Thoracic aorta (tissue), 2 donors: ENCODE measurements at regions not wholly inside any gene's neighbourhood (a gene's known extent, or its start where the extent isn't known, plus 50 kb on each side); places are given as distances from the start of the nearest gene placed in this dataset.
"Not testable (repeated sequence)": the region's sequence is repeated elsewhere in the genome, so short reads cannot be mapped to it uniquely, and the experiment has no call there.

Experiments used
- ATAC-seq: fragments of 150-250 bp; one replicate; pipeline ENCODE4 v1.8.0; 2017; ENCODE audit warnings: low read depth; ENCODE audit not compliant: insufficient number of reproducible peaks, low FRiP score
- DNase-seq: peaks from one replicate; pipeline ENCODE4 v3.0.0-alpha.2; 2020; ENCODE audit warnings: low spot score
- H3K27ac ChIP-seq, 2 donors: fragments of 200-600 bp; sonication (generic); 1 replicate in 1 of 2; 2 replicates in 1 of 2; pipeline ENCODE4 v1.5.1; 2016; ENCODE audit warnings: mild to moderate bottlenecking in 2 of 2, moderate library complexity in 2 of 2
- H3K27me3 ChIP-seq: fragments of 200-600 bp; sonication (generic); replicated peaks from 2 replicates; pipeline ENCODE4 v1.6.0; 2016; ENCODE audit warnings: mild to moderate bottlenecking; ENCODE audit not compliant: insufficient read depth
- H3K36me3 ChIP-seq: fragments of 200-600 bp; sonication (generic); one replicate; pipeline ENCODE4 v1.5.1; 2016
- H3K4me1 ChIP-seq, 2 donors: fragments of 200-600 bp; sonication (generic); 1 replicate in 1 of 2; 2 replicates in 1 of 2; pipeline versions ENCODE4 v1.5.1 to v1.6.0; 2016; ENCODE audit warnings: low read depth in 2 of 2, mild to moderate bottlenecking in 1 of 2; ENCODE audit not compliant: control insufficient read depth in 1 of 2
- H3K4me3 ChIP-seq: fragments of 200-600 bp; sonication (generic); 2 replicates; pipeline ENCODE4 v1.5.1; 2016; ENCODE audit warnings: mild to moderate bottlenecking
- H3K9me3 ChIP-seq: fragments of 200-600 bp; sonication (generic); 2 replicates; pipeline ENCODE4 v1.5.1; 2016
- TF ChIP-seq, protein P1 (sequence below): fragments of 200-600 bp; sonication (generic); IDR thresholded peaks from one replicate; pipeline ENCODE4 v1.5.1; 2019; ENCODE audit warnings: antibody characterized with exemption

DNA sequence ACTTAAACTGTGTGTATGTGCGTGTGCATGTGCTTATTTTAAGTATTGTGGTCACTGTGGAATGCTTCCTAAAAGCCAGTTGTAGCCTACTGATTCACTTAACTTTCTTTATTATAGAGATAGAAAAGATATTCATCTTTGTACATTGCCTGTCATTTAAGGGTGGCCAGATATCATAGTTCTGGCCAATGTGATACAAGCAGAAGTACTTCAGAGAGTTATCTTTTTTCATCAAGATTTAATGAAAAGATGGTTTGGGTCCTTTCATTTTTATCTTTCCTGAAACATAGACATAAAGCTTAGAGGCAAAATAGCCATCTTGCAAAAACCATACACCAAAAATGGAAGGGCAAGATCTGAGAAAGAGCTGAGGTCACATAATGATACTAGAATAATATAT lies 744.7 kb upstream of the ADGRL3 start:
- H3K27ac ChIP-seq, result no peak overlapping the region
- DNase-seq, result no peak
- TF ChIP-seq, protein P1, sequence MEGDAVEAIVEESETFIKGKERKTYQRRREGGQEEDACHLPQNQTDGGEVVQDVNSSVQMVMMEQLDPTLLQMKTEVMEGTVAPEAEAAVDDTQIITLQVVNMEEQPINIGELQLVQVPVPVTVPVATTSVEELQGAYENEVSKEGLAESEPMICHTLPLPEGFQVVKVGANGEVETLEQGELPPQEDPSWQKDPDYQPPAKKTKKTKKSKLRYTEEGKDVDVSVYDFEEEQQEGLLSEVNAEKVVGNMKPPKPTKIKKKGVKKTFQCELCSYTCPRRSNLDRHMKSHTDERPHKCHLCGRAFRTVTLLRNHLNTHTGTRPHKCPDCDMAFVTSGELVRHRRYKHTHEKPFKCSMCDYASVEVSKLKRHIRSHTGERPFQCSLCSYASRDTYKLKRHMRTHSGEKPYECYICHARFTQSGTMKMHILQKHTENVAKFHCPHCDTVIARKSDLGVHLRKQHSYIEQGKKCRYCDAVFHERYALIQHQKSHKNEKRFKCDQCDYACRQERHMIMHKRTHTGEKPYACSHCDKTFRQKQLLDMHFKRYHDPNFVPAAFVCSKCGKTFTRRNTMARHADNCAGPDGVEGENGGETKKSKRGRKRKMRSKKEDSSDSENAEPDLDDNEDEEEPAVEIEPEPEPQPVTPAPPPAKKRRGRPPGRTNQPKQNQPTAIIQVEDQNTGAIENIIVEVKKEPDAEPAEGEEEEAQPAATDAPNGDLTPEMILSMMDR, result no peak
- H3K4me1 ChIP-seq, result no peaks in the 10 kb centered on the region
- H3K4me3 ChIP-seq, result no peak overlapping the region
- H3K9me3 ChIP-seq, result no peaks in the 10 kb centered on the region
- no peaks in the 10 kb centered on the region for H3K36me3 ChIP-seq
- no peaks in the 10 kb centered on the region for H3K27me3 ChIP-seq
- ATAC-seq, result no peak

DNA sequence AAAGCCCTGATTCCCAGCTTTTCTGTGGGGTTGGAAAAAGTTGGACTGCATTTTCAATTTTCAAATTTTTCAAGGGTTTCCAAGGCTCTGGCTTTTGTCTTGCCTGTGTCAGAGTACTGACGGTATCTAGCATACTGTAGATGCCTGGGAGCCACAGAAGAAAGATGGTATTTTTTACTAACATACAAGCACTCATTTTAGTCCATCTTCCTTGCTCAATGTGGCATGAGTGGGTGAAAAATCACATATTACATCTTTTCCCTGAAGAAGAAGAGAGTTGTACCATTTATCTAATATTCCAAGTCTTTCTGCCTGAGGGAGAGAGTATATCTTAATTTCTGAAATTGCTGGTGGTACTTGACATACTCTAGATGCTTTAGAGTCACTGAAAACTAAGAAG lies 738.6 kb upstream of the ADGRL3 start:
- Histone ChIP-seq H3K27ac (no peak overlapping the region), H3K27me3 (no peaks in the 10 kb centered on the region), H3K4me1 (no peaks in the 10 kb centered on the region), H3K36me3 (no peaks in the 10 kb centered on the region), H3K4me3 (no peak overlapping the region), H3K9me3 (peaks cover 18% of the 10 kb centered on the region)
- DNase-seq, result no peak
- TF ChIP-seq, protein P1, result no peak
- ATAC-seq, result no peak

DNA sequence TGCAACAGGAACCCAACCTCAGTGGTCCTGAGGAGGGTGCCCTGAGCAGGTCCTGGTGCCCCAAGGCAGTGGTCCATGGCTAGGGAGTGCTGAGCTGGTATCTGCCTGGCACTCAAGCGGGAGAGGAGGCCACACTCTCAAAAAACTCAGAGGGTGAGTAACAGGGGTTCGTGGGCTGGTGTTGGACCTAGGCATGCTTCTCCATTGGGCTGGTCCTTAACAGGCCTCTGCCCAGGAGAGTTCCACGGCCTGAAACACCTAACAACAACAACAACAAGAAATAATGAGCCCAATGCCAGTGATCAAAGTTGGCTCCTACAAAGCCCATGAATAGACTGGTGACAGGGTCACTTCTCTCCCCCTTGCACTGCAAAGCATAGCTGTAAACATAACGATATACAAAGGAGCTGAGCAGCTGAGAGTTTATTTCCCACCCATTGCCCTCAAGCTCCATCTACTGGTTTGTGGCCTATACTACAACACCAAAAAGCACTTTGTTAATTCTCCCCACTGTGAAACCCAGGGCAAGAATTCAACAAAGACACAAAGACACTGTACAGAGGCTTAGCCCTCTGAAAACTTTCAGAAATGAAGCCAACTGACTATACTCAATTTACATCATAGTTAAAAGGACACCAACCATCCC lies 736.1 kb upstream of the ADGRL3 start:
- peaks cover 18% of the 10 kb centered on the region for H3K9me3 ChIP-seq
- H3K4me3 ChIP-seq, result no peak overlapping the region
- TF ChIP-seq, protein P1, result no peak
- ATAC-seq, result no peak
- no peaks in the 10 kb centered on the region for H3K36me3 ChIP-seq
- H3K27ac ChIP-seq, result no peak overlapping the region
- no peaks in the 10 kb centered on the region for H3K4me1 ChIP-seq
- no peaks in the 10 kb centered on the region for H3K27me3 ChIP-seq
- DNase-seq, result no peak

DNA sequence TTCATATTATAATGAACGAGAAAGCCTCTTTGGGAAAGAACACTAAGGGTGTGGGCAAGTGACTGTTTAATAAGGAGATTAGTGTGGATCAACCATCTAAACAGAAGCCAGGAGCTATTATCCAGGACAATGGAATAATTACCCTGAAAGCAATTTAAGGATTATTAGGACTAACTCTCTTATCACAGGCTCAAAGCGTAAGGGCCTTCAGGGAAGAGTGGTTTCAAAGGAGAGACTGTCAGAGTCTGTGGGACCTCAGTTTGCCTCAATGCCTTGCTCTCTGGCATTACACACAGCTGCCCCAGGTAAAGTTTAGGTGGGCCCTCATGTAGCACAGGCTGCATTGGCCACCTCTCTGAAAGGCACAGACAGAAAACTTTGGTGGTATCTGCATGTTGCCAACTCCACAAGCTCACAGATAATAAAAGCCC lies 717.2 kb upstream of the ADGRL3 start:
- Histone ChIP-seq H3K36me3 (no peaks in the 10 kb centered on the region), H3K27me3 (no peaks in the 10 kb centered on the region), H3K4me1 (no peaks in the 10 kb centered on the region), H3K27ac (no peak overlapping the region), H3K4me3 (no peak overlapping the region), H3K9me3 (no peaks in the 10 kb centered on the region)
- DNase-seq, result no peak
- no peak for ATAC-seq
- TF ChIP-seq, protein P1, result no peak

DNA sequence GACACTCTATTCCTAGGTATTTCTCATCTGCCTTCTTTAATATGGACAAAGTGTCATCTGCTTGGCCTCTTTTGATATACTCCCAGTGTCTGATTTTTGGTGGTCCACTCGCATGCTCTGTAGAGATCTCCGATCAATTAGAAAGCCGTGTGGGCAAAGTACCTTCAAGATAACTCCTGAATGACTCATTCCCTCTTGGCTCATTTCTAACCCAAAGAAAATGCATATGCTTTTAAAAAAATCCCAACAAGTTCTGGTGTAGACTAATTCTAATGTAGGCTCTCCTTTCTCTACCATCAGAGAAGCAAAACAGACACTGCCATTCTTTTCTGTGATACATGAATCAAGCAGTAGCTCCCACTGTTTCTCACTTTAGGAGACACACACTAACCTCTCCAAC lies 714.9 kb upstream of the ADGRL3 start:
- no peaks in the 10 kb centered on the region for H3K27me3 ChIP-seq
- H3K36me3 ChIP-seq, result no peaks in the 10 kb centered on the region
- no peaks in the 10 kb centered on the region for H3K9me3 ChIP-seq
- DNase-seq (no peak), ATAC-seq (no peak)
- no peaks in the 10 kb centered on the region for H3K4me1 ChIP-seq
- H3K4me3 ChIP-seq, result no peak overlapping the region
- no peak overlapping the region for H3K27ac ChIP-seq
- TF ChIP-seq, protein P1, result no peak

DNA sequence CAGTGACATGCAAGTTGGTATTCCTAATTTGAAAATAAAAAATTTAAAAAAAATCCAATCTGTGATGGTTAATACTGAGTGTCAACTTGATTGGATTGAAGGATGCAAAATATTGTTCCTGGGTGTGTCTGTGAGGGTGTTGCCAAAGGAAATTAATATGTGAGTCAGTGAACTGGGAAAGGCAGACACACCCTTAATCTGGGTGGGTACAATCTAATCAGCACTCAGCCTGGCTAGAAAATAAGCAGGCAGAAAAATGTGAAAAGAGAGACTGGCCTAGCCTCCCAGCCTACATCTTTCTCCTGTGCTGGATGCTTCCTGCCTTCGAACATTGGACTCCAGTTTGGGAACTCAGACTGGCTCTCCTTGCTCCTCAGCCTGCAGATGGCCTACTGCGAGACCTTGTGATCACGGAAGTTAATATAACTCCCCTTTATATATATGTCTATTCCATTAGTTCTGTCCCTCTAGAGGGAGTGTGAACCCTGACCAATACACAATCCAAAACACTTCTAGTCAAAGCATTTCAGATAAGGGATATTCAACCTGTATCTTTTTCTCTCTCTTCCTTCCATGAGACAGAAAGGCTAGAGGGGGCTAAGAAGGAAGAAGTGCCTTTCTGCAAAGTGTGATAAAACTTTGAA lies 712.9 kb upstream of the ADGRL3 start:
- not testable (repeated sequence) for H3K27me3 ChIP-seq, H3K9me3 ChIP-seq

More for the DNA sequence above, 712.9 kb upstream of the ADGRL3 start:
- not testable (repeated sequence) for DNase-seq, H3K4me1 ChIP-seq, H3K27ac ChIP-seq, H3K36me3 ChIP-seq, H3K4me3 ChIP-seq, ATAC-seq
